HFF-Myc (cell line): ENCODE measurements at regions not wholly inside any gene's neighbourhood (a gene's known extent, or its start where the extent isn't known, plus 50 kb on each side); places are given as distances from the start of the nearest gene placed in this dataset.

ENCODE experiments used
- DNase-seq: peaks from one replicate; pipeline ENCODE4 v3.0.0-alpha.2; 2011; ENCODE audit warnings: low read depth; ENCODE audit errors: extremely low read depth
- H3K4me3 ChIP-seq: replicated peaks from 2 replicates; pipeline ENCODE4 v1.5.1; 2011; ENCODE audit warnings: low read depth, mild to moderate bottlenecking, control low read depth, low read length
- CTCF ChIP-seq: IDR thresholded peaks from 2 replicates; pipeline ENCODE4 v1.5.1; 2012; ENCODE audit warnings: mild to moderate bottlenecking, low read depth, low read length, control low read depth; ENCODE audit errors: missing control alignments

- H3K4me3 ChIP-seq = no peak overlapping the region
- DNase-seq = no peak
- no peak for TF ChIP-seq CTCF
Observed at GRCh38 chr2:122378521-122378920, 623.1 kb downstream of the TSN start.

GRCh38 chr2:122384768-122385333, 629.4 kb downstream of the TSN start:
- no peak overlapping the region for H3K4me3 ChIP-seq
- no peak for DNase-seq
- no peak for TF ChIP-seq CTCF

GRCh38 chr2:122388208-122388607, 632.8 kb downstream of the TSN start:
- no peak overlapping the region for H3K4me3 ChIP-seq
- TF ChIP-seq CTCF = no peak
- DNase-seq = no peak

GRCh38 chr2:122389694-122390093, 634.2 kb downstream of the TSN start:
- H3K4me3 ChIP-seq = no peak overlapping the region
- no peak for DNase-seq
- no peak for TF ChIP-seq CTCF

- no peak for TF ChIP-seq CTCF
- no peak for DNase-seq
- no peak overlapping the region for H3K4me3 ChIP-seq
Observed at GRCh38 chr2:122390406-122390805, 635.0 kb downstream of the TSN start.

- no peak for DNase-seq
- H3K4me3 ChIP-seq = no peak overlapping the region
- no peak for TF ChIP-seq CTCF
Observed at GRCh38 chr2:122391726-122392125, 636.3 kb downstream of the TSN start.

- no peak overlapping the region for H3K4me3 ChIP-seq
- no peak for TF ChIP-seq CTCF
- DNase-seq = no peak
Observed at GRCh38 chr2:122395687-122396086, 640.2 kb downstream of the TSN start.
